Panc1 (cell line): ENCODE measurements at regions not wholly inside any gene's neighbourhood (a gene's known extent, or its start where the extent isn't known, plus 50 kb on each side); places are given as distances from the start of the nearest gene placed in this dataset.

Experiments used
- ATAC-seq: fragments of 200-7000 bp; cut with Tn5 transposase; 2 replicates; pipeline ENCODE4 v1.9.1; 2020; ENCODE audit warnings: mild to moderate bottlenecking, moderate library complexity
- BruUV-seq: library from RNA; stranded (reverse); fragments of 400-500 nt; replicated peaks from 2 replicates; lab custom pipeline; 2021; lab: Mats Ljungman, UMichigan
- CTCF ChIA-PET: fragments of 300-600 bp; sonication (Branson Sonifier 250); formaldehyde crosslinking; loops from one replicate; lab custom pipeline; 2022; ENCODE audit warnings: antibody characterized with exemption; lab: Charles Lee
- POLR2A ChIA-PET: fragments of 300-600 bp; sonication (Branson Sonifier 250); formaldehyde crosslinking; loops from one replicate; lab custom pipeline; 2022; ENCODE audit warnings: antibody characterized with exemption; lab: Charles Lee
- DNase-seq: peaks from one replicate; pipeline ENCODE4 v3.0.0-alpha.2; 2010; ENCODE audit warnings: low read depth, low spot score
- H3K27ac ChIP-seq: 2 replicates; pipeline ENCODE4 v1.5.1; 2011; ENCODE audit warnings: mild to moderate bottlenecking, low read length, inconsistent platforms
- H3K27me3 ChIP-seq: fragments of 200-500 bp; sonication (Bioruptor generic); 2 replicates; pipeline ENCODE4 v1.6.0; 2014; ENCODE audit warnings: low read length, inconsistent platforms; ENCODE audit not compliant: control insufficient read depth, insufficient read depth
- H3K36me3 ChIP-seq: fragments of 200-500 bp; sonication (Bioruptor generic); 2 replicates; pipeline ENCODE4 v1.5.1; 2014; ENCODE audit warnings: inconsistent platforms, mild to moderate bottlenecking, low read length, moderate library complexity; ENCODE audit not compliant: control insufficient read depth, insufficient read depth
- H3K4me1 ChIP-seq: 2 replicates; pipeline ENCODE4 v1.5.1; 2011; ENCODE audit warnings: inconsistent platforms, mild to moderate bottlenecking, low read length, moderate library complexity; ENCODE audit not compliant: control insufficient read depth, insufficient read depth
- H3K4me3 ChIP-seq, 2 experiments: 2 replicates each; pipeline ENCODE4 v1.5.1; 2011 to 2012; ENCODE audit warnings: low read depth in 2 of 2, low read length in 2 of 2, mild to moderate bottlenecking in 2 of 2, inconsistent platforms in 1 of 2, moderate library complexity in 1 of 2
- H3K9me3 ChIP-seq: fragments of 200-500 bp; sonication (Bioruptor generic); 2 replicates; pipeline ENCODE4 v1.5.1; 2014; ENCODE audit warnings: low read depth, mild to moderate bottlenecking, inconsistent platforms, low read length, moderate library complexity; ENCODE audit not compliant: control insufficient read depth, insufficient read depth
- CTCF ChIP-seq: fragments of 450-650 bp; IDR thresholded peaks from 2 replicates; pipeline ENCODE4 v1.5.1; 2017; ENCODE audit warnings: mild to moderate bottlenecking
- POLR2AphosphoS5 ChIP-seq: IDR thresholded peaks from 2 replicates; pipeline ENCODE4 v1.6.1; 2012; ENCODE audit warnings: mild to moderate bottlenecking, low read depth, low read length, moderate library complexity
- REST ChIP-seq, 2 experiments: IDR thresholded peaks; 2 replicates each; pipeline ENCODE4 v1.6.1; 2011 to 2012; ENCODE audit warnings: low read depth in 2 of 2, control low read depth in 1 of 2, low read length in 1 of 2, mild to moderate bottlenecking in 1 of 2, moderate library complexity in 1 of 2; ENCODE audit not compliant: insufficient read depth in 1 of 2
- SIN3A ChIP-seq: IDR thresholded peaks from 2 replicates; pipeline ENCODE4 v1.6.1; 2012; ENCODE audit warnings: low read depth, mild to moderate bottlenecking, low read length, moderate library complexity, borderline replicate concordance; ENCODE audit not compliant: insufficient read depth
- TCF7L2 ChIP-seq: IDR thresholded peaks from 2 replicates; pipeline ENCODE4 v1.6.1; 2011; ENCODE audit warnings: mild to moderate bottlenecking, low read depth, low read length, inconsistent platforms
- in situ Hi-C: cut with HindIII; loops from 2 replicates; pipeline ENCODE4 v1.10.0; 2016; ENCODE audit warnings: low sequenced_read_pairs, low pct_unique_long_range_greater_than_20kb
- intact Hi-C: fragments of 100-400 bp; cut with micrococcal nuclease; formaldehyde crosslinking; loops from one replicate; pipeline ENCODE4 v1.10.0; 2022; ENCODE audit not compliant: unreplicated experiment

GRCh38 chr12:93140325-93140724 is 211.2 kb upstream of the EEA1 start:
- BruUV-seq = no TSS peak
- CTCF ChIA-PET = no interaction called here

GRCh38 chr12:93140801-93141200 is 211.7 kb upstream of the EEA1 start:
- ATAC-seq = no peak
- Histone ChIP-seq H3K4me1 (no peaks in the 10 kb centered on the region), H3K4me3 (no peak overlapping the region), H3K36me3 (no peaks in the 10 kb centered on the region), H3K27me3 (no peaks in the 10 kb centered on the region), H3K9me3 (no peaks in the 10 kb centered on the region), H3K27ac (no peak overlapping the region)
- intact Hi-C loops = no loop called here
- ChIA-PET POLR2A (no interaction called here), CTCF (no interaction called here)
- TF ChIP-seq SIN3A (no peak), POLR2AphosphoS5 (no peak)
- in situ Hi-C loops = no loop called here
- BruUV-seq = no TSS peak
- DNase-seq = no peak

More at GRCh38 chr12:93140325-93140724, 211.2 kb upstream of the EEA1 start:
- no peak for TF ChIP-seq SIN3A
- no peak for TF ChIP-seq REST (IDR thresholded peaks at IDR 0.05; ENCODE audit: insufficient read depth in 1 of 2, low read depth in 2 of 2, low read length in 1 of 2)
- TF ChIP-seq POLR2AphosphoS5 = no peak
- no peak for TF ChIP-seq TCF7L2
- TF ChIP-seq CTCF = no peak
- POLR2A ChIA-PET = no interaction called here
- H3K4me3 ChIP-seq = no peak overlapping the region
- in situ Hi-C loops (no loop called here), intact Hi-C loops (no loop called here)
- ATAC-seq = no peak
- no peaks in the 10 kb centered on the region for H3K9me3 ChIP-seq
- no peaks in the 10 kb centered on the region for H3K36me3 ChIP-seq
- no peaks in the 10 kb centered on the region for H3K27me3 ChIP-seq
- no peaks in the 10 kb centered on the region for H3K4me1 ChIP-seq
- H3K27ac ChIP-seq = no peak overlapping the region
- no peak for DNase-seq

GRCh38 chr12:93142881-93143280 is 213.8 kb upstream of the EEA1 start:
- intact Hi-C loops (no loop called here), in situ Hi-C loops (no loop called here)
- DNase-seq (no peak), ATAC-seq (no peak)
- CTCF ChIA-PET = no interaction called here
- H3K9me3 ChIP-seq = no peaks in the 10 kb centered on the region
- POLR2A ChIA-PET = no interaction called here
- H3K36me3 ChIP-seq = no peaks in the 10 kb centered on the region
- no TSS peak for BruUV-seq
- H3K27ac ChIP-seq = no peak overlapping the region
- H3K27me3 ChIP-seq = no peaks in the 10 kb centered on the region
- TF ChIP-seq CTCF = no peak
- H3K4me1 ChIP-seq = no peaks in the 10 kb centered on the region
- no peak overlapping the region for H3K4me3 ChIP-seq
